ENCODE measurements at regions not wholly inside any gene's neighbourhood (a gene's known extent, or its start where the extent isn't known, plus 50 kb on each side); places are given as distances from the start of the nearest gene placed in this dataset.

- peaks cover 10 to 26% (median 14%) of the 10 kb centered on the region in 5 donors for H3K27me3 Mint-ChIP-seq
- ATAC-seq (no peak), DNase-seq (no peak)
- no peak overlapping the region for H3K27ac Mint-ChIP-seq
- no peak overlapping the region for H3K4me3 Mint-ChIP-seq
- no peaks in the 10 kb centered on the region for H3K4me1 Mint-ChIP-seq
- no peaks in the 10 kb centered on the region for H3K9me3 Mint-ChIP-seq
- no peaks in the 10 kb centered on the region for H3K36me3 Mint-ChIP-seq
- POLR2A ChIA-PET = no interaction called here
Observed at GRCh38 chr4:128601991-128602695, 207.4 kb upstream of the JADE1 start.

GRCh38 chr4:128600996-128601871 lies 208.3 kb upstream of the JADE1 start:
- Mint-ChIP-seq H3K9me3 (peaks cover 0 to 6% (median 4%) of the 10 kb centered on the region in 9 donors), H3K27me3 (peaks cover 13 to 29% (median 18%) of the 10 kb centered on the region in 5 donors), H3K36me3 (peaks cover 0 to 4% (median 0%) of the 10 kb centered on the region in 3 donors), H3K4me3 (no peak overlapping the region), H3K27ac (peak overlapping the region in 1 of 10 donors; percentile 63), H3K4me1 (no peaks in the 10 kb centered on the region)
- DNase-seq = no peak
- no peak for ATAC-seq
- POLR2A ChIA-PET = no interaction called here

GRCh38 chr4:128600410-128600809 lies 209.1 kb upstream of the JADE1 start:
- POLR2A ChIA-PET = interaction anchor here (0.6 kb wide), 1 partner anchor 33 kb away, joined by 3 read pairs; no protein-coding TSS in a partner anchor
- Mint-ChIP-seq H3K36me3 (peaks cover 0 to 10% (median 0%) of the 10 kb centered on the region in 3 donors), H3K4me3 (no peak overlapping the region), H3K27me3 (peaks cover 15 to 34% (median 23%) of the 10 kb centered on the region in 5 donors), H3K9me3 (peaks cover 2 to 14% (median 6%) of the 10 kb centered on the region in 9 donors), H3K4me1 (no peaks in the 10 kb centered on the region), H3K27ac (no peak overlapping the region)
- no peak for DNase-seq
- no peak for ATAC-seq

GRCh38 chr4:128597500-128597899 lies 212.0 kb upstream of the JADE1 start:
- Mint-ChIP-seq H3K27ac (no peak overlapping the region), H3K9me3 (peaks cover 6 to 28% (median 14%) of the 10 kb centered on the region in 9 donors), H3K27me3 (peaks cover 16 to 40% (median 20%) of the 10 kb centered on the region in 5 donors), H3K36me3 (peaks cover 0 to 19% (median 0%) of the 10 kb centered on the region in 3 donors), H3K4me1 (no peaks in the 10 kb centered on the region), H3K4me3 (no peak overlapping the region)
- DNase-seq (no peak), ATAC-seq (no peak)
- POLR2A ChIA-PET = no interaction called here

- no peak for ATAC-seq
- peaks cover 0 to 19% (median 0%) of the 10 kb centered on the region in 3 donors for H3K36me3 Mint-ChIP-seq
- H3K27ac Mint-ChIP-seq = no peak overlapping the region
- no peak overlapping the region for H3K4me3 Mint-ChIP-seq
- no peak for DNase-seq
- H3K9me3 Mint-ChIP-seq = peaks cover 6 to 28% (median 14%) of the 10 kb centered on the region in 9 donors
- H3K4me1 Mint-ChIP-seq = no peaks in the 10 kb centered on the region
- POLR2A ChIA-PET = no interaction called here
- peaks cover 16 to 40% (median 20%) of the 10 kb centered on the region in 5 donors for H3K27me3 Mint-ChIP-seq
Observed at GRCh38 chr4:128596853-128597252, 212.6 kb upstream of the JADE1 start.

GRCh38 chr4:128596115-128596514 lies 213.4 kb upstream of the JADE1 start:
- DNase-seq (no peak), ATAC-seq (no peak)
- Mint-ChIP-seq H3K36me3 (peaks cover 0 to 19% (median 0%) of the 10 kb centered on the region in 3 donors), H3K4me1 (no peaks in the 10 kb centered on the region), H3K4me3 (no peak overlapping the region), H3K27me3 (peaks cover 16 to 41% (median 16%) of the 10 kb centered on the region in 5 donors), H3K27ac (no peak overlapping the region), H3K9me3 (peaks cover 6 to 28% (median 14%) of the 10 kb centered on the region in 9 donors)
- POLR2A ChIA-PET = no interaction called here

GRCh38 chr4:128591482-128591881 lies 218.0 kb upstream of the JADE1 start:
- POLR2A ChIA-PET = no interaction called here
- Mint-ChIP-seq H3K4me3 (no peak overlapping the region), H3K36me3 (peaks cover 0 to 17% (median 0%) of the 10 kb centered on the region in 3 donors), H3K27me3 (peaks cover 4 to 21% (median 7%) of the 10 kb centered on the region in 5 donors), H3K9me3 (peaks cover 5 to 24% (median 14%) of the 10 kb centered on the region in 9 donors), H3K27ac (no peak overlapping the region), H3K4me1 (no peaks in the 10 kb centered on the region)
- ATAC-seq = no peak
- DNase-seq = no peak

GRCh38 chr4:128590773-128591172 lies 218.7 kb upstream of the JADE1 start:
- no peak for ATAC-seq
- no peak for DNase-seq
- H3K27me3 Mint-ChIP-seq = peaks cover 0 to 15% (median under 1%) of the 10 kb centered on the region in 5 donors
- H3K36me3 Mint-ChIP-seq = peaks cover 0 to 10% (median 0%) of the 10 kb centered on the region in 3 donors
- no peak overlapping the region for H3K4me3 Mint-ChIP-seq
- POLR2A ChIA-PET = no interaction called here
- H3K27ac Mint-ChIP-seq = no peak overlapping the region
- peaks cover 0 to 17% (median 9%) of the 10 kb centered on the region in 9 donors for H3K9me3 Mint-ChIP-seq
- no peaks in the 10 kb centered on the region for H3K4me1 Mint-ChIP-seq

GRCh38 chr4:128590034-128590740 lies 219.3 kb upstream of the JADE1 start:
- H3K4me1 Mint-ChIP-seq = no peaks in the 10 kb centered on the region
- H3K9me3 Mint-ChIP-seq = peaks cover 0 to 13% (median 9%) of the 10 kb centered on the region in 9 donors
- H3K27ac Mint-ChIP-seq = no peak overlapping the region
- POLR2A ChIA-PET = no interaction called here
- H3K4me3 Mint-ChIP-seq = no peak overlapping the region
- no peak for DNase-seq
- H3K36me3 Mint-ChIP-seq = peaks cover 0 to 8% (median 0%) of the 10 kb centered on the region in 3 donors
- no peak for ATAC-seq
- peaks cover 0 to 13% (median 0%) of the 10 kb centered on the region in 5 donors for H3K27me3 Mint-ChIP-seq

GRCh38 chr4:128589384-128589965 lies 220.0 kb upstream of the JADE1 start:
- POLR2A ChIA-PET = no interaction called here
- DNase-seq = no peak
- no peak overlapping the region for H3K4me3 Mint-ChIP-seq
- peaks cover 0 to 9% (median 0%) of the 10 kb centered on the region in 5 donors for H3K27me3 Mint-ChIP-seq
- H3K27ac Mint-ChIP-seq = no peak overlapping the region
- H3K4me1 Mint-ChIP-seq = no peaks in the 10 kb centered on the region
- peaks cover 0 to 8% (median 0%) of the 10 kb centered on the region in 3 donors for H3K36me3 Mint-ChIP-seq
- no peak for ATAC-seq
- peaks cover 0 to 9% (median 5%) of the 10 kb centered on the region in 9 donors for H3K9me3 Mint-ChIP-seq

GRCh38 chr4:128587382-128587781 lies 222.1 kb upstream of the JADE1 start:
- Mint-ChIP-seq H3K9me3 (no peaks in the 10 kb centered on the region), H3K4me1 (no peaks in the 10 kb centered on the region), H3K27me3 (peaks cover 0 to 10% (median 1%) of the 10 kb centered on the region in 5 donors), H3K36me3 (no peaks in the 10 kb centered on the region), H3K4me3 (no peak overlapping the region), H3K27ac (no peak overlapping the region)
- POLR2A ChIA-PET = no interaction called here
- ATAC-seq (no peak), DNase-seq (no peak)

Measured in naive thymus-derived CD8-positive, alpha-beta T cell (primary cell).